ENCODE measurements at regions not wholly inside any gene's neighbourhood (a gene's known extent, or its start where the extent isn't known, plus 50 kb on each side); places are given as distances from the start of the nearest gene placed in this dataset.

DNA sequence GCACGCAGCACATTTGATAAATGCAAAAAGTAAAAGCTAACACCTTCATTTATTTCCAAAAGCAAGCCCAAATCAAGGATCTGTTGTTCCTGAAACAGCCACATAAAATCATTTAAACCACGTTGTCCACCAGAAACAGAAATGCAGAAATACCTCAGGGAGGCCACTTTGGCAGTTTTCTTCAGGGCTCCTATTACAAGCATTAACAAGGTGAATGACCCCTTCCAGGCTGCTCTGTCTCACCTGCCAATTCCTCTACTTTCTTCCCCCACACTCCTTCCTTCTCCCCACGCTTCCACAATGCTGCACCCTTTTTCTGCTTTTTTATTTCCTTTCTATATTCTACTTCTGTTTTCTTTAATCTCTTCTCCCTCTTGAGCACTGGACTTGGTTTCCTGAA, 55.0 kb upstream of the PTGFRN start:
- ATAC-seq (no peak), DNase-seq (ENCODE audit: low read depth in 1 of 2, low spot score in 1 of 2) (no peak), FAIRE-seq (no peak)
- peak overlapping the region; percentile 75 to 86 for H3K27ac ChIP-seq
- WGBS (ENCODE audit: missing lambda C conversion rate) = 88% methylated on average over 3 of the region's 3 CpGs
- H3K4me1 ChIP-seq = peaks cover 35% of the 10 kb centered on the region
- peak overlapping the region; percentile 82 for H3K4me2 ChIP-seq
- H3K4me3 ChIP-seq = no peak overlapping the region
- ChIA-PET CTCF (interaction anchor here (1.1 to 1.5 kb wide), 4 partner anchors 13 to 194 kb away, joined by 3 read pairs; no protein-coding TSS in a partner anchor), POLR2A (no interaction called here)
- TF ChIP-seq NPAS2 (CRISPR knock-in tag; IDR thresholded peaks at IDR 0.05; ENCODE audit: borderline replicate concordance) (no peak), CHD2 (IDR thresholded peaks at IDR 0.05; ENCODE audit: low read length, partially characterized antibody) (no peak), CTCF (IDR thresholded peaks at IDR 0.05) (no peak), NR3C1 (IDR thresholded peaks at IDR 0.05) (no peak), ZFP36 (IDR thresholded peaks at IDR 0.05; ENCODE audit: borderline replicate concordance, partially characterized antibody) (no peak), REST (IDR thresholded peaks at IDR 0.05) (no peak), JUNB (IDR thresholded peaks at IDR 0.05) (no peak), NFE2L2 (conservative IDR thresholded peaks at IDR 0.05; ENCODE audit: low read length) (no peak), EP300 (IDR thresholded peaks at IDR 0.05) (no peak), MYC (IDR thresholded peaks at IDR 0.05; ENCODE audit: borderline replicate concordance, low read length) (no peak), ESRRA (IDR thresholded peaks at IDR 0.05; ENCODE audit: borderline replicate concordance, low read length) (no peak), TFCP2L1 (CRISPR knock-in tag; IDR thresholded peaks at IDR 0.05) (no peak)
- H3K9me3 ChIP-seq = no peaks in the 10 kb centered on the region

DNA sequence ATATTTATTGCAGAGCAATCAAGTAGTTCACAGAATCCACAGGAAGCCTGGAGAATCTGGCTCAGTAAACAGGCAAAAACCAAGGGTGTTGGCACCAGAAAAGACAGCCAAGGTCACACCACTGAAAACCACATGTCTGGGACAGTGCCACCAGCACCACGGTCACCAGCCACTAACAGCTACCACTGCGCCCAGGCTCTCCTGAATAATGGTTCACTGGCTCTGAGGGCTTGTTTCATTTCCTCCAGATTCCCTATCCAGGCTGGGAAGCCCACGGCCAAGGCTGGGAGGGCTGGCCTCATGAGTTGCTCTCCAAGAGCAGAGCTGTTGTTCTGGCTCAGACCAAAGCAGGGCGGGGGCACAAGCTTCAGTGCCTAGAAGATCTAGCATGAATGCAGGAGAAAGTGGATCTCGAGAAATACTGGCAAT, 54.5 kb upstream of the PTGFRN start:
- CTCF ChIA-PET = interaction anchor here (1.1 to 1.5 kb wide), 4 partner anchors 15 to 193 kb away, joined by 3 read pairs; no protein-coding TSS in a partner anchor
- no peak overlapping the region for H3K4me3 ChIP-seq
- peak overlapping the region; percentile 82 for H3K4me2 ChIP-seq
- no peaks in the 10 kb centered on the region for H3K9me3 ChIP-seq
- TF ChIP-seq SMC3 (IDR thresholded peaks at IDR 0.05) (no peak), TFCP2L1 (CRISPR knock-in tag; IDR thresholded peaks at IDR 0.05) (no peak), MAZ (IDR thresholded peaks at IDR 0.05; ENCODE audit: borderline replicate concordance, low read depth, low read length) (no peak), EP300 (IDR thresholded peaks at IDR 0.05) (no peak), CEBPB (IDR thresholded peaks at IDR 0.05) (no peak), ZC3H11A (IDR thresholded peaks at IDR 0.05) (no peak)
- H3K27ac ChIP-seq = peak overlapping the region; percentile 75 to 86; a peak in 5 of 6 replicates
- DNase-seq (ENCODE audit: low read depth in 1 of 2, low spot score in 1 of 2) (no peak), ATAC-seq (no peak), FAIRE-seq (no peak)
- POLR2A ChIA-PET = no interaction called here
- 47% methylated on average over 5 of the region's 5 CpGs for WGBS (ENCODE audit: missing lambda C conversion rate)
- peaks cover 35% of the 10 kb centered on the region for H3K4me1 ChIP-seq

DNA sequence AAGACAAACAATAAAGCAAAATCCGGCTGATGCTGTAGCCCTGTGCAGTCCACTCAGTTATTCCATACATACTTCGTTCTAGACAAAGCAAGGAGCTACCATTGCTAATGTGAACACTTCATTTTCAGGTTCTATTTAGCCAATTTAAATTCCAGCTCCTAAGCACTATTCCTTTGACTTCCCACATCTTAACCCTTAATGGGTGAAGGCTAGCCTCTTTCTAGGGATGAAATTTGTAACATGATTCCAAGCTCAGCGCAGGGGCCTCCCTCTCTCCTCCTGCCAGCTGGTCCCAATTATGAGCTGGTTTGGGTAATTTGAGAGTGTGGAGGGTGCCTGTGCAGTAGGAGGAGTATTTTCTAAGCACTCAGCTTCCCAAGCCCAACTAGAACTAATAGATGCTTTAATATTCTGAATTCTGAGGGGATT, 53.9 kb upstream of the PTGFRN start:
- FAIRE-seq (no peak), DNase-seq (ENCODE audit: low read depth in 1 of 2, low spot score in 1 of 2) (no peak), ATAC-seq (no peak)
- Histone ChIP-seq H3K4me2 (no peak overlapping the region; the same call in 2 of the 3 replicates), H3K4me1 (peaks cover 35% of the 10 kb centered on the region), H3K4me3 (no peak overlapping the region), H3K9me3 (no peaks in the 10 kb centered on the region), H3K27ac (peak overlapping the region in 1 of 2 experiments; percentile 86; a peak in 3 of 6 replicates)
- POLR2A ChIA-PET = no interaction called here
- CTCF ChIA-PET = interaction anchor here (0.6 to 1.7 kb wide), 6 partner anchors 14 to 193 kb away, joined by 3 to 4 read pairs (median 3); no protein-coding TSS in a partner anchor
- WGBS (ENCODE audit: missing lambda C conversion rate) = 90% methylated on average over 3 of the region's 3 CpGs
- TF ChIP-seq CTCF (IDR thresholded peaks at IDR 0.05) = no peak
- TF ChIP-seq MYC (IDR thresholded peaks at IDR 0.05; ENCODE audit: borderline replicate concordance, low read length) = no peak
- no peak for TF ChIP-seq NFE2L2 (conservative IDR thresholded peaks at IDR 0.05; ENCODE audit: low read length)
- no peak for TF ChIP-seq MAFK (IDR thresholded peaks at IDR 0.05; ENCODE audit: partially characterized antibody)
- TF ChIP-seq NPAS2 (CRISPR knock-in tag; IDR thresholded peaks at IDR 0.05; ENCODE audit: borderline replicate concordance) = no peak
- no peak for TF ChIP-seq JUN (IDR thresholded peaks at IDR 0.05)
- TF ChIP-seq HOXB5 (CRISPR knock-in tag; IDR thresholded peaks at IDR 0.05) = no peak
- no peak for TF ChIP-seq POLR2AphosphoS2 (conservative IDR thresholded peaks at IDR 0.05; ENCODE audit: low read length)
- TF ChIP-seq RAD21 (conservative IDR thresholded peaks at IDR 0.05 in 1 of 2, IDR thresholded peaks at IDR 0.05 in 1 of 2) = no peak
- TF ChIP-seq PBX3 (IDR thresholded peaks at IDR 0.05) = no peak
- TF ChIP-seq, protein P1, sequence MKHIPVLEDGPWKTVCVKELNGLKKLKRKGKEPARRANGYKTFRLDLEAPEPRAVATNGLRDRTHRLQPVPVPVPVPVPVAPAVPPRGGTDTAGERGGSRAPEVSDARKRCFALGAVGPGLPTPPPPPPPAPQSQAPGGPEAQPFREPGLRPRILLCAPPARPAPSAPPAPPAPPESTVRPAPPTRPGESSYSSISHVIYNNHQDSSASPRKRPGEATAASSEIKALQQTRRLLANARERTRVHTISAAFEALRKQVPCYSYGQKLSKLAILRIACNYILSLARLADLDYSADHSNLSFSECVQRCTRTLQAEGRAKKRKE (CRISPR knock-in tag; IDR thresholded peaks at IDR 0.05; ENCODE audit: low read depth) = no peak
- no peak for TF ChIP-seq MAZ (IDR thresholded peaks at IDR 0.05; ENCODE audit: borderline replicate concordance, low read depth, low read length)
- TF ChIP-seq EP300 (IDR thresholded peaks at IDR 0.05) = no peak
- TF ChIP-seq SMC3 (IDR thresholded peaks at IDR 0.05) = no peak
- TF ChIP-seq ZC3H11A (IDR thresholded peaks at IDR 0.05) = no peak

Data from A549 (cell line).